Neural crest cell (in vitro differentiated cells): ENCODE measurements at regions not wholly inside any gene's neighbourhood (a gene's known extent, or its start where the extent isn't known, plus 50 kb on each side); places are given as distances from the start of the nearest gene placed in this dataset.

Experiments
- DNase-seq: peaks from one replicate; pipeline ENCODE4 v3.0.0; 2021; ENCODE audit warnings: low read depth, mixed read lengths, low spot score
- H3K27ac Mint-ChIP-seq: one replicate; pipeline ENCODE4 v1.8.0; 2021; ENCODE audit warnings: mild to moderate bottlenecking, mixed read lengths; ENCODE audit not compliant: unreplicated experiment
- H3K27me3 Mint-ChIP-seq: 2 replicates; pipeline ENCODE4 v1.8.0; 2021; ENCODE audit warnings: low read depth, mild to moderate bottlenecking, mixed read lengths
- H3K36me3 Mint-ChIP-seq: 2 replicates; pipeline ENCODE4 v1.8.0; 2021; ENCODE audit warnings: low read depth, mild to moderate bottlenecking, mixed read lengths
- H3K4me1 Mint-ChIP-seq: 2 replicates; pipeline ENCODE4 v1.8.0; 2021; ENCODE audit warnings: mixed read lengths
- H3K4me3 Mint-ChIP-seq: one replicate; pipeline ENCODE4 v1.8.0; 2021; ENCODE audit warnings: mild to moderate bottlenecking, mixed read lengths
- H3K9me3 Mint-ChIP-seq: 2 replicates; pipeline ENCODE4 v1.8.0; 2021; ENCODE audit warnings: mixed read lengths
- TF ChIP-seq, protein P1 (sequence below): fragments of 200-600 bp; sonication (generic); conservative IDR thresholded peaks from 2 replicates; pipeline ENCODE4 v1.5.0; 2021; ENCODE audit warnings: antibody characterized with exemption, mild to moderate bottlenecking

DNA sequence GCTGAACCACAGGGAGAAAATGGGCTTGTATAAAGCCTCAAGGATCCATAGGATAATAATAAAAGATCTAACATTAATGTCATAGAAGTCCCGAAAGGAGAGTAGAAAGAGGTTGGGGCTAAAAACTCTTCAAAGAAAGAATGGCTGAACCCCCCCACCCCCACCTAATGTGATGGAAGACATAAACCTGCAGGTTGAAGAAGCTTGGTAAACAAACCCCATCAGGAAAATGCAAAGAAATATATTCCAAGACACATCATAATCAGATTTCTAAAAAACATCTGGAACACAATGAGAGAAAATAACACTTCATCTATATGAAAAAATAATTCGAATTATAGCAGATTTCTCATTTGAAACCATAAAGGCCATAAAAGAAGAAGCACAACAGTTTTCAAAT is 105.6 kb upstream of the BAIAP2L1 start:
- DNase-seq: no peak
- H3K27ac Mint-ChIP-seq: no peak overlapping the region
- H3K4me3 Mint-ChIP-seq: no peak overlapping the region
- no peaks in the 10 kb centered on the region for H3K36me3 Mint-ChIP-seq
- peaks cover 53% of the 10 kb centered on the region for H3K27me3 Mint-ChIP-seq
- H3K4me1 Mint-ChIP-seq: no peaks in the 10 kb centered on the region
- TF ChIP-seq, protein P1, sequence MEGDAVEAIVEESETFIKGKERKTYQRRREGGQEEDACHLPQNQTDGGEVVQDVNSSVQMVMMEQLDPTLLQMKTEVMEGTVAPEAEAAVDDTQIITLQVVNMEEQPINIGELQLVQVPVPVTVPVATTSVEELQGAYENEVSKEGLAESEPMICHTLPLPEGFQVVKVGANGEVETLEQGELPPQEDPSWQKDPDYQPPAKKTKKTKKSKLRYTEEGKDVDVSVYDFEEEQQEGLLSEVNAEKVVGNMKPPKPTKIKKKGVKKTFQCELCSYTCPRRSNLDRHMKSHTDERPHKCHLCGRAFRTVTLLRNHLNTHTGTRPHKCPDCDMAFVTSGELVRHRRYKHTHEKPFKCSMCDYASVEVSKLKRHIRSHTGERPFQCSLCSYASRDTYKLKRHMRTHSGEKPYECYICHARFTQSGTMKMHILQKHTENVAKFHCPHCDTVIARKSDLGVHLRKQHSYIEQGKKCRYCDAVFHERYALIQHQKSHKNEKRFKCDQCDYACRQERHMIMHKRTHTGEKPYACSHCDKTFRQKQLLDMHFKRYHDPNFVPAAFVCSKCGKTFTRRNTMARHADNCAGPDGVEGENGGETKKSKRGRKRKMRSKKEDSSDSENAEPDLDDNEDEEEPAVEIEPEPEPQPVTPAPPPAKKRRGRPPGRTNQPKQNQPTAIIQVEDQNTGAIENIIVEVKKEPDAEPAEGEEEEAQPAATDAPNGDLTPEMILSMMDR: no peak
- H3K9me3 Mint-ChIP-seq: no peaks in the 10 kb centered on the region

DNA sequence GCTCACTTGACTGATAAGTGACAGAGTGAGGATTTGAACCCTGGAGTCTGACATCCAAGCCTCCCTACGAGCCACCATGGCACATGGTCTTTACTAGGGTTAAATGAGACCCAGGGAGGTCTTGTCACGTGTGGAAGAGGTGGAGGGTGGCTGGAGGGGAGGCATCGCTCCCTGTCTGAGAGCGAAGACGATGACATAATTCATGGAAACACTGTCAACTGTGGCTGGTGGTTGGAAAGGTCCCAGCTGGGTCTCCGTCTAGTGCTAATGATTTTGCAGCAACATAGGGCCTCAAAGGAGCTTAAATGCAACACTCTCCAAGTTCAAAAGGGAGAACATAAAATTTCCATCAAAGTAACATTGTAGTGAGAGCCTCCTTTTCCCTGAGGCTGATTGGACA is 99.9 kb upstream of the BAIAP2L1 start:
- Mint-ChIP-seq H3K4me3 (no peak overlapping the region), H3K4me1 (no peaks in the 10 kb centered on the region), H3K36me3 (no peaks in the 10 kb centered on the region), H3K27ac (no peak overlapping the region), H3K9me3 (peaks cover 8% of the 10 kb centered on the region), H3K27me3 (peaks cover 21% of the 10 kb centered on the region)
- DNase-seq: no peak
- TF ChIP-seq, protein P1: no peak

DNA sequence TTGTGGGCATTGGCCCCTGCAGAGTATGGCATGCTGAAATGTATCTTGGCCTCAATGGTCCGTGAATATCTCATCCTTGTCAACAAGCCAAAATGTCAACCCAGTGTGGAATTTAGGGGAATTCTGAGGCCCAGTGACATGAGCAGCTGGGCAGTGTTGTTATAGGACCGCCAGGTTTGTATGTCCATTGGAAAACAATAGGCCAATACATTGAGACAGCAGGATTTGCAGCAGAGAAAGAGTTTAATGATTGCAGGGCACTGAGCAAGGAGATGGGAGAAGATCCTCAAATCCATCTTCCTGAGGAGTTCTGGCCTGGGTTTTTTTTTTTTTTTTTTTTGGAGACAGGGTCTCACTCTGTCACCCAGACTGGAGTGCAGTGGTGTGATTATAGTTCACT is 95.7 kb upstream of the BAIAP2L1 start:
- H3K27ac Mint-ChIP-seq: no peak overlapping the region
- peaks cover 10% of the 10 kb centered on the region for H3K9me3 Mint-ChIP-seq
- H3K4me1 Mint-ChIP-seq: no peaks in the 10 kb centered on the region
- no peak for DNase-seq
- no peak overlapping the region for H3K4me3 Mint-ChIP-seq
- H3K36me3 Mint-ChIP-seq: no peaks in the 10 kb centered on the region
- H3K27me3 Mint-ChIP-seq: peaks cover 5% of the 10 kb centered on the region
- TF ChIP-seq, protein P1: no peak

DNA sequence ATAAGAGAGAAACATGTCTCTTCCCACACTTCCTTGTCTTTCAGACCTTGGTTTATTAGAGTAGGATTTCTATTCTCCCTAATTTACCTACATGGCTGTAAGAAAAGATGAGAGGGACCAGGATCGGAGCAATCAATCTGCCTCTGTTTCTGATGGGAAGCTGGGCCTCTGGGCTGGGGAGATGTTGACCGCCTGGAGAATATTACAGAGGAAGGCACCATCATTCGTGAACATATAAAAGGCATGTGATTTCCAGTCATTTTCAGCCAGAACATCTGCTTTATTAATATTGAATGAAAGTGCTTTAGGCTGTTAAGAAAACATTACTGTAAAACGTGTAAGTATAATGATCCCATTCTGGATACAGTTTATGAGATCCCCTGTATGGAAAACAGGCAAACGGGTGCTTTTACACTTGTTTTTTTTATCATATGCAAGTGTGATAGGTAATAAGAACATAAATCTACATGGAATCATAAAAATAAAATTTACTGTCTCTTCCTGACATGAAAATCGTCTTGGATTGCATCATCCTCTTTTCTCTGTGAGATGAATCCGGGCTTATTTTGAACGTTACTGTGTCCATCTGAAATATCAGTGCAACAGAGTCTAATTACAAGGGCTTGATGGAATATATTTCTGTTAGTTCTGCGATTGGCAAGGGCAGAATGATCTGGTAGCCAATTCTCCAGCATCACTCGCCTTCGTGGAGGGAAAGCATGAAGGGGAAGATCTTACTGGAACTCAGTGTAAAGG is 94.5 kb upstream of the BAIAP2L1 start:
- DNase-seq: no peak
- Mint-ChIP-seq H3K4me1 (no peaks in the 10 kb centered on the region), H3K27ac (no peak overlapping the region), H3K4me3 (no peak overlapping the region), H3K9me3 (peaks cover 10% of the 10 kb centered on the region), H3K27me3 (peaks cover 3% of the 10 kb centered on the region), H3K36me3 (no peaks in the 10 kb centered on the region)
- TF ChIP-seq, protein P1: no peak

DNA sequence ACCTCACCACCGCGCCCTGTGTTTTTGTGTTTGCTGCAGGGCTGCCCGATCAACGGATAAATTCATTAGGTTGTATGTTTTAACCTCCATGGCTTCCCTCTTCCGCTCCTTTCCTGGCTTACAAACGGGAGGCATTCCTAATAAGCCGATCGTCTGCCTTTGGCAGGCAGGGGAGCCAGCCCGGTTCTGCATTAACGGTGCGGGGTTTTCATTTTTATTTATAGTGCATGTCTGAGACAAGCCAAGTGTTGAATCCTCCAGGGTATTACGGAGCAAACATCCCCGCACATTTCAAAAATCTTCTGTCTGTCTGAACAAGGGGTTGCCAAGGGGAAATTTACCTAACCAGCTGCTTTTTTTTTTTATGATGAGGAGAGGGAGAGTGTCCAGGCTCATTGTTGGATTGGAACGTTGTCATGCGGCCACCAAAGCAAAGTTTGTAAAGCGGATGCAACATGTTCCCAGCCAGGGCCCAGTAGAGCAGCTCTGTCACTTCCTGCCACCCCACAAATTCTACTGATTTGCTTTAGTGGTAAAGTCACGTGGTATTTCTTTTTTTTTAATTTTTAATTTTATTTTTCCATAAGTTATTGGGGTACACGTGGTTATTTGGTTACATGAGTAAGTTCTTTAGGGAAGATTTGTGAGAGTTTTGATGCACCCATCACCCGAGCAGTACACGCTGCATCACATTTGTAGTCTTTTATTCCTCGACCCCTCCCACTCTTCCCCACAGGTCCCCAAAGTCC is 92.3 kb upstream of the BAIAP2L1 start:
- H3K9me3 Mint-ChIP-seq: peaks cover 10% of the 10 kb centered on the region
- peaks cover 3% of the 10 kb centered on the region for H3K27me3 Mint-ChIP-seq
- H3K36me3 Mint-ChIP-seq: no peaks in the 10 kb centered on the region
- H3K4me1 Mint-ChIP-seq: no peaks in the 10 kb centered on the region
- DNase-seq: no peak
- TF ChIP-seq, protein P1: no peak
- no peak overlapping the region for H3K4me3 Mint-ChIP-seq
- no peak overlapping the region for H3K27ac Mint-ChIP-seq
